Mesothelial cell of epicardium (in vitro differentiated cells): ENCODE measurements at regions not wholly inside any gene's neighbourhood (a gene's known extent, or its start where the extent isn't known, plus 50 kb on each side); places are given as distances from the start of the nearest gene placed in this dataset.
"Not testable (repeated sequence)": the region's sequence is repeated elsewhere in the genome, so short reads cannot be mapped to it uniquely, and the experiment has no call there.

Source experiments
- DNase-seq, 2 experiments: peaks; one replicate each; pipeline ENCODE4 v3.0.0; 2021; ENCODE audit warnings: low spot score in 2 of 2; ENCODE audit not compliant: unreplicated experiment in 2 of 2
- H3K27ac Mint-ChIP-seq: 2 replicates; pipeline ENCODE4 v1.8.0; 2021; ENCODE audit warnings: mixed read lengths
- H3K27me3 Mint-ChIP-seq: 2 replicates; pipeline ENCODE4 v1.8.0; 2021; ENCODE audit warnings: low read depth, mixed read lengths
- H3K36me3 Mint-ChIP-seq: 2 replicates; pipeline ENCODE4 v1.8.0; 2021; ENCODE audit warnings: mixed read lengths
- H3K4me1 Mint-ChIP-seq: 2 replicates; pipeline ENCODE4 v1.8.0; 2021; ENCODE audit warnings: mixed read lengths
- H3K4me3 Mint-ChIP-seq: 2 replicates; pipeline ENCODE4 v1.8.0; 2021; ENCODE audit warnings: mild to moderate bottlenecking, moderate library complexity, mixed read lengths
- H3K9me3 Mint-ChIP-seq: 2 replicates; pipeline ENCODE4 v1.8.0; 2021; ENCODE audit warnings: mixed read lengths
- TF ChIP-seq, protein P1 (sequence below): fragments of 200-600 bp; sonication (generic); IDR thresholded peaks from one replicate; pipeline ENCODE4 v1.5.0; 2021; ENCODE audit warnings: antibody characterized with exemption; ENCODE audit not compliant: unreplicated experiment

GRCh38 chr3:84304214-84304613 lies 654.6 kb upstream of the CADM2 start:
- no peak overlapping the region for H3K27ac Mint-ChIP-seq
- no peak for DNase-seq
- H3K27me3 Mint-ChIP-seq: no peaks in the 10 kb centered on the region
- no peak overlapping the region for H3K4me3 Mint-ChIP-seq
- no peaks in the 10 kb centered on the region for H3K4me1 Mint-ChIP-seq
- H3K9me3 Mint-ChIP-seq: no peaks in the 10 kb centered on the region
- TF ChIP-seq, protein P1, sequence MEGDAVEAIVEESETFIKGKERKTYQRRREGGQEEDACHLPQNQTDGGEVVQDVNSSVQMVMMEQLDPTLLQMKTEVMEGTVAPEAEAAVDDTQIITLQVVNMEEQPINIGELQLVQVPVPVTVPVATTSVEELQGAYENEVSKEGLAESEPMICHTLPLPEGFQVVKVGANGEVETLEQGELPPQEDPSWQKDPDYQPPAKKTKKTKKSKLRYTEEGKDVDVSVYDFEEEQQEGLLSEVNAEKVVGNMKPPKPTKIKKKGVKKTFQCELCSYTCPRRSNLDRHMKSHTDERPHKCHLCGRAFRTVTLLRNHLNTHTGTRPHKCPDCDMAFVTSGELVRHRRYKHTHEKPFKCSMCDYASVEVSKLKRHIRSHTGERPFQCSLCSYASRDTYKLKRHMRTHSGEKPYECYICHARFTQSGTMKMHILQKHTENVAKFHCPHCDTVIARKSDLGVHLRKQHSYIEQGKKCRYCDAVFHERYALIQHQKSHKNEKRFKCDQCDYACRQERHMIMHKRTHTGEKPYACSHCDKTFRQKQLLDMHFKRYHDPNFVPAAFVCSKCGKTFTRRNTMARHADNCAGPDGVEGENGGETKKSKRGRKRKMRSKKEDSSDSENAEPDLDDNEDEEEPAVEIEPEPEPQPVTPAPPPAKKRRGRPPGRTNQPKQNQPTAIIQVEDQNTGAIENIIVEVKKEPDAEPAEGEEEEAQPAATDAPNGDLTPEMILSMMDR: no peak
- H3K36me3 Mint-ChIP-seq: no peaks in the 10 kb centered on the region

- Mint-ChIP-seq H3K4me3 (no peak overlapping the region), H3K9me3 (no peaks in the 10 kb centered on the region), H3K4me1 (no peaks in the 10 kb centered on the region), H3K27me3 (no peaks in the 10 kb centered on the region), H3K27ac (no peak overlapping the region), H3K36me3 (no peaks in the 10 kb centered on the region)
- TF ChIP-seq, protein P1: no peak
- DNase-seq: no peak
These were observed 651.5 kb upstream of the CADM2 start for GRCh38 chr3:84307339-84307738.

GRCh38 chr3:84308379-84308778 lies 650.4 kb upstream of the CADM2 start:
- Mint-ChIP-seq H3K27me3 (no peaks in the 10 kb centered on the region), H3K27ac (no peak overlapping the region), H3K4me1 (no peaks in the 10 kb centered on the region), H3K36me3 (no peaks in the 10 kb centered on the region), H3K4me3 (no peak overlapping the region), H3K9me3 (no peaks in the 10 kb centered on the region)
- TF ChIP-seq, protein P1: no peak
- DNase-seq: no peak

DNA sequence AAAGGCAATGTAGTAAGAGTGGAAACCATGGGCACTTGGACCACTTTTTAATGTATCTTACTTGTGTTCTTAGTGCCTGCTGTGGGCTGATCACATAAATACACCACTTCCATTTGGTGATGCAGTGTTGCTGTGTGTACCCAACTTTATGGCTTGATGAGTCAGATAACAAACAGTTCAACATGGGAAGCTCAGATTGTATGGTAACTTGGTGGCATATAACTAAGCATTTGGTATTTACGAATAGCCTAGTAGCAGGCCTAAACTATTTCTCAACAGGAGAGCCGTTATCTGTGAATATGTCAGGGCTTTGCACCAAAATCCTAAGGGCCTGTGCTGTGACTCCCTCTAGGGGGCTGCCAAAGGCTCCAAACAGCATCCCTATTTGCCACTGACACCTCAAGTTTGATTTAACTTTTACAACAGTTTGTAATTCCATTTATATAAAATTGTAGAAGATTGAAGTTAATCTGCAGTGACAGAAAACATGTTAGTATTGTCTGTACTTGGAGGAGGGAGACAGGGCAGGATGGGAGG lies 640.4 kb upstream of the CADM2 start:
- no peaks in the 10 kb centered on the region for H3K36me3 Mint-ChIP-seq
- H3K9me3 Mint-ChIP-seq: no peaks in the 10 kb centered on the region
- no peak overlapping the region for H3K27ac Mint-ChIP-seq
- H3K4me1 Mint-ChIP-seq: no peaks in the 10 kb centered on the region
- peaks cover 9% of the 10 kb centered on the region for H3K27me3 Mint-ChIP-seq
- TF ChIP-seq, protein P1: no peak
- no peak overlapping the region for H3K4me3 Mint-ChIP-seq
- DNase-seq: no peak

GRCh38 chr3:84365563-84366278 lies 593.1 kb upstream of the CADM2 start:
- DNase-seq, H3K4me3 Mint-ChIP-seq, H3K27ac Mint-ChIP-seq, H3K36me3 Mint-ChIP-seq, H3K4me1 Mint-ChIP-seq, H3K27me3 Mint-ChIP-seq: not testable (repeated sequence)
- peaks cover 30% of the 10 kb centered on the region for H3K9me3 Mint-ChIP-seq
